ENCODE measurements at regions not wholly inside any gene's neighbourhood (a gene's known extent, or its start where the extent isn't known, plus 50 kb on each side); places are given as distances from the start of the nearest gene placed in this dataset.

- DNase-seq (ENCODE audit: extremely low read depth, insufficient read length): peak; percentile 84
- H3K4me3 ChIP-seq (replicated peaks; ENCODE audit: low read depth, low read length): peak overlapping the region; percentile 4; the same call in 1 of the 2 replicates
- TF ChIP-seq CTCF (IDR thresholded peaks at IDR 0.05; ENCODE audit: insufficient read depth, low read length, poor library complexity, severe bottlenecking): no peak
Observed at GRCh38 chr6:225121-225721, 67.1 kb upstream of the DUSP22 start.

GRCh38 chr6:225907-226306 is 66.4 kb upstream of the DUSP22 start:
- H3K4me3 ChIP-seq (replicated peaks; ENCODE audit: low read depth, low read length): peak overlapping the region; percentile 5; the same call in 1 of the 2 replicates
- no peaks in the 10 kb centered on the region for H3K36me3 ChIP-seq (ENCODE audit: control insufficient read depth, insufficient read depth, low read length)
- no peaks in the 10 kb centered on the region for H3K27me3 ChIP-seq (replicated peaks; ENCODE audit: control insufficient read depth, insufficient read depth, low read length)
- TF ChIP-seq CTCF (IDR thresholded peaks at IDR 0.05; ENCODE audit: insufficient read depth, low read length, poor library complexity, severe bottlenecking): no peak
- no peak for DNase-seq (ENCODE audit: extremely low read depth, insufficient read length)

More at GRCh38 chr6:225121-225721, 67.1 kb upstream of the DUSP22 start:
- Histone ChIP-seq H3K36me3 (ENCODE audit: control insufficient read depth, insufficient read depth, low read length) (no peaks in the 10 kb centered on the region), H3K27me3 (replicated peaks; ENCODE audit: control insufficient read depth, insufficient read depth, low read length) (no peaks in the 10 kb centered on the region)

- no peak for TF ChIP-seq CTCF (IDR thresholded peaks at IDR 0.05; ENCODE audit: insufficient read depth, low read length, poor library complexity, severe bottlenecking)
- no peaks in the 10 kb centered on the region for H3K36me3 ChIP-seq (ENCODE audit: control insufficient read depth, insufficient read depth, low read length)
- DNase-seq (ENCODE audit: extremely low read depth, insufficient read length): peak; percentile 67
- no peaks in the 10 kb centered on the region for H3K27me3 ChIP-seq (replicated peaks; ENCODE audit: control insufficient read depth, insufficient read depth, low read length)
- no peak overlapping the region for H3K4me3 ChIP-seq (replicated peaks; ENCODE audit: low read depth, low read length)
Observed at GRCh38 chr6:226516-227073, 65.7 kb upstream of the DUSP22 start.

GRCh38 chr6:227074-227782 is 65.1 kb upstream of the DUSP22 start:
- Histone ChIP-seq H3K27me3 (replicated peaks; ENCODE audit: control insufficient read depth, insufficient read depth, low read length) (no peaks in the 10 kb centered on the region), H3K4me3 (replicated peaks; ENCODE audit: low read depth, low read length) (no peak overlapping the region), H3K36me3 (ENCODE audit: control insufficient read depth, insufficient read depth, low read length) (no peaks in the 10 kb centered on the region)
- TF ChIP-seq CTCF (IDR thresholded peaks at IDR 0.05; ENCODE audit: insufficient read depth, low read length, poor library complexity, severe bottlenecking): peak; percentile 56
- DNase-seq (ENCODE audit: extremely low read depth, insufficient read length): peak; percentile 76

- no peak for TF ChIP-seq CTCF (IDR thresholded peaks at IDR 0.05; ENCODE audit: insufficient read depth, low read length, poor library complexity, severe bottlenecking)
- Histone ChIP-seq H3K36me3 (ENCODE audit: control insufficient read depth, insufficient read depth, low read length) (no peaks in the 10 kb centered on the region), H3K27me3 (replicated peaks; ENCODE audit: control insufficient read depth, insufficient read depth, low read length) (no peaks in the 10 kb centered on the region), H3K4me3 (replicated peaks; ENCODE audit: low read depth, low read length) (no peak overlapping the region)
- peak; percentile 74 for DNase-seq (ENCODE audit: extremely low read depth, insufficient read length)
Observed at GRCh38 chr6:227812-228338, 64.4 kb upstream of the DUSP22 start.
